PC-3 (cell line): ENCODE measurements at regions not wholly inside any gene's neighbourhood (a gene's known extent, or its start where the extent isn't known, plus 50 kb on each side); places are given as distances from the start of the nearest gene placed in this dataset.

Source experiments
- ATAC-seq: fragments of 200-7000 bp; cut with Tn5 transposase; 2 replicates; pipeline ENCODE4 v1.9.1; 2020; ENCODE audit warnings: mild to moderate bottlenecking, moderate library complexity
- BruUV-seq: library from RNA; stranded (reverse); fragments of 400-500 nt; replicated peaks from 2 replicates; lab custom pipeline; 2021; lab: Mats Ljungman, UMichigan
- CTCF ChIA-PET: fragments of 300-600 bp; sonication (Branson Sonifier 250); formaldehyde crosslinking; loops from one replicate; lab custom pipeline; 2022; ENCODE audit warnings: antibody characterized with exemption; lab: Charles Lee
- POLR2A ChIA-PET: fragments of 300-600 bp; sonication (Branson Sonifier 250); formaldehyde crosslinking; loops from one replicate; lab custom pipeline; 2022; ENCODE audit warnings: antibody characterized with exemption; ENCODE audit not compliant: unreplicated experiment; lab: Charles Lee
- DNase-seq: peaks from one replicate; pipeline ENCODE4 v3.0.0-alpha.2; 2015
- H2AFZ ChIP-seq: fragments of 300-600 bp; sonication (generic); 2 replicates; pipeline ENCODE4 v1.6.0; 2016; ENCODE audit warnings: antibody characterized with exemption, low read length
- H3F3A ChIP-seq: fragments of 300-600 bp; sonication (generic); one replicate; pipeline ENCODE4 v1.6.0; 2017; ENCODE audit warnings: antibody characterized with exemption, low read length, control low read depth, mild to moderate bottlenecking; ENCODE audit not compliant: unreplicated experiment
- H3K27ac ChIP-seq: fragments of 300-600 bp; sonication (generic); 2 replicates; pipeline ENCODE4 v1.5.1; 2016; ENCODE audit warnings: mild to moderate bottlenecking, low read length
- H3K27me3 ChIP-seq: fragments of 300-600 bp; sonication (generic); 2 replicates; pipeline ENCODE4 v1.6.1; 2016; ENCODE audit warnings: low read length, mixed read lengths
- H3K36me3 ChIP-seq: fragments of 300-600 bp; sonication (generic); 2 replicates; pipeline ENCODE4 v1.6.1; 2016; ENCODE audit warnings: low read depth, mixed run types, low read length, mixed read lengths
- H3K4me1 ChIP-seq: fragments of 300-600 bp; sonication (generic); 2 replicates; pipeline ENCODE4 v1.5.1; 2016; ENCODE audit warnings: low read length; ENCODE audit not compliant: insufficient read depth
- H3K4me2 ChIP-seq: fragments of 300-600 bp; sonication (generic); 2 replicates; pipeline ENCODE4 v1.6.0; 2016; ENCODE audit warnings: low read length
- H3K4me3 ChIP-seq: fragments of 300-600 bp; sonication (generic); 2 replicates; pipeline ENCODE4 v1.5.1; 2016; ENCODE audit warnings: mild to moderate bottlenecking, low read length, mixed read lengths
- H3K79me2 ChIP-seq: fragments of 300-600 bp; sonication (generic); 2 replicates; pipeline ENCODE4 v1.6.1; 2017; ENCODE audit warnings: low read length, mixed read lengths
- H3K9ac ChIP-seq: fragments of 300-600 bp; sonication (generic); 2 replicates; pipeline ENCODE4 v1.6.0; 2016; ENCODE audit warnings: mild to moderate bottlenecking, low read length
- H3K9me2 ChIP-seq: fragments of 300-600 bp; sonication (generic); replicated peaks from 2 replicates; pipeline ENCODE4 v1.6.1; 2016; ENCODE audit warnings: mixed run types, low read length, mixed read lengths
- H3K9me3 ChIP-seq: fragments of 300-600 bp; sonication (generic); 2 replicates; pipeline ENCODE4 v1.6.1; 2016; ENCODE audit warnings: low read length, mixed read lengths
- H4K20me1 ChIP-seq: fragments of 300-600 bp; sonication (generic); 2 replicates; pipeline ENCODE4 v1.6.1; 2016; ENCODE audit warnings: low read length, mixed read lengths
- CTCF ChIP-seq: fragments of 300-600 bp; sonication (generic); conservative IDR thresholded peaks from 2 replicates; pipeline ENCODE4 v1.5.1; 2017; ENCODE audit warnings: antibody characterized with exemption, low read depth, mild to moderate bottlenecking, low read length
- EZH2 ChIP-seq: fragments of 300-600 bp; sonication (generic); IDR thresholded peaks from one replicate; pipeline ENCODE4 v1.6.1; 2017; ENCODE audit warnings: antibody characterized with exemption, mild to moderate bottlenecking, low read length; ENCODE audit not compliant: unreplicated experiment
- EZH2phosphoT487 ChIP-seq: fragments of 300-600 bp; sonication (generic); IDR thresholded peaks from 2 replicates; pipeline ENCODE4 v1.6.1; 2018; ENCODE audit warnings: mild to moderate bottlenecking, antibody characterized with exemption, low read length, borderline replicate concordance
- intact Hi-C: fragments of 100-400 bp; cut with micrococcal nuclease; formaldehyde crosslinking; loops from 2 replicates; pipeline ENCODE4 v1.9.0; 2023

- no TSS peak for BruUV-seq
- DNase-seq, result no peak
- no peaks in the 10 kb centered on the region for H3K79me2 ChIP-seq
- no peaks in the 10 kb centered on the region for H3K4me1 ChIP-seq
- intact Hi-C loops, result no loop called here
- no peak overlapping the region for H3K4me2 ChIP-seq
- no peak overlapping the region for H3K4me3 ChIP-seq
- no peak for TF ChIP-seq EZH2phosphoT487
- no peak for TF ChIP-seq CTCF
- TF ChIP-seq EZH2, result no peak
- no peak for ATAC-seq
- no peaks in the 10 kb centered on the region for H3F3A ChIP-seq
- POLR2A ChIA-PET, result no interaction called here
- no peaks in the 10 kb centered on the region for H3K9me2 ChIP-seq
- no peaks in the 10 kb centered on the region for H3K9me3 ChIP-seq
- H3K9ac ChIP-seq, result no peak overlapping the region
- H4K20me1 ChIP-seq, result no peaks in the 10 kb centered on the region
- no peaks in the 10 kb centered on the region for H3K36me3 ChIP-seq
- H3K27ac ChIP-seq, result no peak overlapping the region
- H3K27me3 ChIP-seq, result no peaks in the 10 kb centered on the region
- no peak overlapping the region for H2AFZ ChIP-seq
- CTCF ChIA-PET, result no interaction called here
These were observed 86.0 kb upstream of the ITGA4 start for GRCh38 chr2:181371195-181371594.

GRCh38 chr2:181371782-181372645 is 85.2 kb upstream of the ITGA4 start:
- Histone ChIP-seq H3K27ac (no peak overlapping the region), H3K36me3 (no peaks in the 10 kb centered on the region), H3K4me1 (no peaks in the 10 kb centered on the region), H3K9me3 (no peaks in the 10 kb centered on the region), H3F3A (no peaks in the 10 kb centered on the region), H4K20me1 (no peaks in the 10 kb centered on the region), H3K4me2 (no peak overlapping the region), H3K9me2 (no peaks in the 10 kb centered on the region), H3K9ac (no peak overlapping the region), H3K27me3 (no peaks in the 10 kb centered on the region), H3K79me2 (no peaks in the 10 kb centered on the region), H3K4me3 (no peak overlapping the region), H2AFZ (no peak overlapping the region)
- DNase-seq, result no peak
- CTCF ChIA-PET, result no interaction called here
- POLR2A ChIA-PET, result no interaction called here
- no peak for ATAC-seq
- BruUV-seq, result no TSS peak
- intact Hi-C loops, result no loop called here
- TF ChIP-seq CTCF, result no peak
- no peak for TF ChIP-seq EZH2
- no peak for TF ChIP-seq EZH2phosphoT487

- Histone ChIP-seq H3K27ac (no peak overlapping the region), H3K4me2 (no peak overlapping the region), H3K9me2 (no peaks in the 10 kb centered on the region), H3K36me3 (no peaks in the 10 kb centered on the region), H3K4me3 (no peak overlapping the region), H3K79me2 (no peaks in the 10 kb centered on the region), H3F3A (no peaks in the 10 kb centered on the region), H3K27me3 (no peaks in the 10 kb centered on the region), H3K9ac (no peak overlapping the region), H4K20me1 (no peaks in the 10 kb centered on the region), H2AFZ (no peak overlapping the region), H3K4me1 (no peaks in the 10 kb centered on the region), H3K9me3 (no peaks in the 10 kb centered on the region)
- TF ChIP-seq EZH2, result no peak
- no peak for TF ChIP-seq EZH2phosphoT487
- no peak for TF ChIP-seq CTCF
- POLR2A ChIA-PET, result no interaction called here
- no TSS peak for BruUV-seq
- DNase-seq (no peak), ATAC-seq (no peak)
- CTCF ChIA-PET, result no interaction called here
- intact Hi-C loops, result no loop called here
These were observed 84.5 kb upstream of the ITGA4 start for GRCh38 chr2:181372646-181373040.
